H9 (cell line): ENCODE measurements at regions not wholly inside any gene's neighbourhood (a gene's known extent, or its start where the extent isn't known, plus 50 kb on each side); places are given as distances from the start of the nearest gene placed in this dataset.

Source experiments
- DNase-seq: peaks from one replicate; pipeline ENCODE4 v3.0.0-alpha.2; 2017
- H2AFZ ChIP-seq: one replicate; pipeline ENCODE4 v1.6.1; 2013; ENCODE audit warnings: mild to moderate bottlenecking, low read length, control low read depth, moderate library complexity
- H2AK5ac ChIP-seq: 2 replicates; pipeline ENCODE4 v1.6.1; 2013; ENCODE audit warnings: low read length, control low read depth, mixed read lengths; ENCODE audit not compliant: insufficient read length
- H2BK120ac ChIP-seq: one replicate; pipeline ENCODE4 v1.6.1; 2013; ENCODE audit warnings: low read depth, mild to moderate bottlenecking, low read length, control low read depth, inconsistent platforms; ENCODE audit not compliant: poor library complexity, severe bottlenecking
- H2BK12ac ChIP-seq: 2 replicates; pipeline ENCODE4 v1.6.1; 2013; ENCODE audit warnings: low read length, control low read depth, mixed read lengths, low read depth; ENCODE audit not compliant: insufficient read length
- H2BK15ac ChIP-seq: 2 replicates; pipeline ENCODE4 v1.6.1; 2013; ENCODE audit warnings: low read depth, low read length, control low read depth
- H2BK20ac ChIP-seq: one replicate; pipeline ENCODE4 v1.6.1; 2013; ENCODE audit warnings: low read depth, mild to moderate bottlenecking, low read length, control low read depth, inconsistent platforms; ENCODE audit not compliant: poor library complexity, severe bottlenecking
- H2BK5ac ChIP-seq: 2 replicates; pipeline ENCODE4 v1.6.1; 2013; ENCODE audit warnings: low read length, control low read depth, mixed read lengths; ENCODE audit not compliant: insufficient read length
- H3K14ac ChIP-seq: 2 replicates; pipeline ENCODE4 v1.6.1; 2013; ENCODE audit warnings: low read length, control low read depth; ENCODE audit not compliant: insufficient read depth
- H3K18ac ChIP-seq: 2 replicates; pipeline ENCODE4 v1.6.1; 2013; ENCODE audit warnings: low read depth, mild to moderate bottlenecking, mixed read lengths, low read length, control low read depth; ENCODE audit not compliant: insufficient read length
- H3K23ac ChIP-seq: 2 replicates; pipeline ENCODE4 v1.6.1; 2013; ENCODE audit warnings: low read length, control low read depth, mixed read lengths, low read depth; ENCODE audit not compliant: insufficient read length
- H3K23me2 ChIP-seq: 2 replicates; pipeline ENCODE4 v1.6.1; 2013; ENCODE audit warnings: low read depth, mild to moderate bottlenecking, mixed read lengths, low read length, control low read depth; ENCODE audit not compliant: insufficient read length, poor library complexity, severe bottlenecking
- H3K27ac ChIP-seq: 2 replicates; pipeline ENCODE4 v1.5.1; 2013; ENCODE audit warnings: low read length, control low read depth, mixed read lengths, low read depth; ENCODE audit not compliant: insufficient read length
- H3K27me3 ChIP-seq: 2 replicates; pipeline ENCODE4 v1.6.1; 2013; ENCODE audit warnings: low read length, control low read depth, inconsistent platforms; ENCODE audit not compliant: insufficient read depth
- H3K4ac ChIP-seq: 2 replicates; pipeline ENCODE4 v1.6.1; 2013; ENCODE audit warnings: low read depth, mild to moderate bottlenecking, control low read depth, inconsistent platforms, low read length, moderate library complexity
- H3K4me1 ChIP-seq: 2 replicates; pipeline ENCODE4 v1.6.1; 2013; ENCODE audit warnings: low read length, control low read depth, inconsistent platforms; ENCODE audit not compliant: insufficient read depth
- H3K4me2 ChIP-seq: 2 replicates; pipeline ENCODE4 v1.6.1; 2013; ENCODE audit warnings: low read length, control low read depth, mixed read lengths; ENCODE audit not compliant: insufficient read length, insufficient read depth
- H3K56ac ChIP-seq: 2 replicates; pipeline ENCODE4 v1.6.1; 2013; ENCODE audit warnings: low read depth, mild to moderate bottlenecking, mixed read lengths, low read length, control low read depth; ENCODE audit not compliant: insufficient read length
- H3K79me1 ChIP-seq: 2 replicates; pipeline ENCODE4 v1.6.1; 2013; ENCODE audit warnings: low read depth, mild to moderate bottlenecking, moderate library complexity, low read length, control low read depth, inconsistent platforms; ENCODE audit not compliant: insufficient read depth, poor library complexity, severe bottlenecking
- H3K79me2 ChIP-seq: 2 replicates; pipeline ENCODE4 v1.6.1; 2013; ENCODE audit warnings: low read length, control low read depth, inconsistent platforms; ENCODE audit not compliant: insufficient read depth
- H3K9ac ChIP-seq: 2 replicates; pipeline ENCODE4 v1.6.1; 2013; ENCODE audit warnings: low read length, control low read depth, mixed read lengths; ENCODE audit not compliant: insufficient read length; ENCODE audit errors: extremely low read depth
- H3K9me3 ChIP-seq: one replicate; pipeline ENCODE4 v1.6.1; 2013; ENCODE audit warnings: low read depth, low read length, inconsistent platforms; ENCODE audit not compliant: control insufficient read depth
- H3T11ph ChIP-seq: one replicate; pipeline ENCODE4 v1.6.1; 2013; ENCODE audit warnings: mild to moderate bottlenecking, low read length, control low read depth, inconsistent platforms
- H4K20me1 ChIP-seq: one replicate; pipeline ENCODE4 v1.6.1; 2013; ENCODE audit not compliant: control insufficient read depth, insufficient read length, insufficient read depth
- H4K5ac ChIP-seq: 2 replicates; pipeline ENCODE4 v1.6.1; 2013; ENCODE audit warnings: low read depth, mild to moderate bottlenecking, mixed read lengths, low read length, control low read depth; ENCODE audit not compliant: insufficient read length
- H4K8ac ChIP-seq: replicated peaks from 2 replicates; pipeline ENCODE4 v1.6.1; 2013; ENCODE audit warnings: low read length, control low read depth, mixed read lengths, low read depth; ENCODE audit not compliant: insufficient read length
- H4K91ac ChIP-seq: 2 replicates; pipeline ENCODE4 v1.6.1; 2013; ENCODE audit warnings: low read depth, mild to moderate bottlenecking, moderate library complexity, mixed read lengths, low read length, control low read depth; ENCODE audit not compliant: insufficient read length
- H3K27ac Mint-ChIP-seq, 3 experiments: 2 replicates in 2 of 3; 3 replicates in 1 of 3; pipeline ENCODE4 v1.8.0; 2020 to 2021; ENCODE audit warnings: mixed read lengths in 3 of 3, mild to moderate bottlenecking in 1 of 3, moderate library complexity in 1 of 3
- H3K27me3 Mint-ChIP-seq: 2 replicates; pipeline ENCODE4 v1.8.0; 2021; ENCODE audit warnings: low read depth, mild to moderate bottlenecking, moderate library complexity, mixed read lengths
- H3K36me3 Mint-ChIP-seq, 3 experiments: 2 replicates in 2 of 3; 3 replicates in 1 of 3; pipeline ENCODE4 v1.8.0; 2020 to 2021; ENCODE audit warnings: low read depth in 3 of 3, mixed read lengths in 3 of 3; ENCODE audit not compliant: insufficient read depth in 1 of 3
- H3K4me1 Mint-ChIP-seq, 2 experiments: 2 replicates each; pipeline ENCODE4 v1.8.0; 2020; ENCODE audit warnings: mixed read lengths in 2 of 2
- H3K4me3 Mint-ChIP-seq, 2 experiments: 2 replicates in 1 of 2; 3 replicates in 1 of 2; pipeline ENCODE4 v1.8.0; 2020 to 2021; ENCODE audit warnings: mild to moderate bottlenecking in 2 of 2, mixed read lengths in 2 of 2, moderate library complexity in 1 of 2
- H3K9me3 Mint-ChIP-seq, 2 experiments: 2 replicates in 1 of 2; 3 replicates in 1 of 2; pipeline ENCODE4 v1.8.0; 2020; ENCODE audit warnings: mild to moderate bottlenecking in 2 of 2, mixed read lengths in 2 of 2, moderate library complexity in 1 of 2
- CTCF ChIP-seq: fragments of 200-600 bp; sonication (generic); conservative IDR thresholded peaks from 3 replicates; pipeline ENCODE4 v1.8.0; 2021; ENCODE audit warnings: antibody characterized with exemption, mild to moderate bottlenecking

GRCh38 chr5:98041661-98042060 is 731.8 kb upstream of the RGMB start:
- no peaks in the 10 kb centered on the region for H3K23me2 ChIP-seq
- no peak overlapping the region for H3K4me3 Mint-ChIP-seq
- no peak overlapping the region for H3T11ph ChIP-seq

More at GRCh38 chr5:98041661-98042060, 731.8 kb upstream of the RGMB start:
- H3K9me3 ChIP-seq, result no peaks in the 10 kb centered on the region
- H3K27me3 ChIP-seq, result no peaks in the 10 kb centered on the region
- no peak overlapping the region for H2BK15ac ChIP-seq
- no peak overlapping the region for H4K8ac ChIP-seq
- H4K5ac ChIP-seq, result no peak overlapping the region
- H2BK20ac ChIP-seq, result no peak overlapping the region
- no peak overlapping the region for H2AFZ ChIP-seq
- H2BK12ac ChIP-seq, result no peak overlapping the region
- H3K23ac ChIP-seq, result no peak overlapping the region
- H3K27ac ChIP-seq, result no peak overlapping the region
- no peak overlapping the region for H2BK5ac ChIP-seq
- no peak overlapping the region for H3K4me2 ChIP-seq
- H3K56ac ChIP-seq, result no peak overlapping the region
- Mint-ChIP-seq H3K36me3 (no peaks in the 10 kb centered on the region), H3K4me1 (peaks cover 19 to 20% of the 10 kb centered on the region in 2 experiments), H3K27me3 (no peaks in the 10 kb centered on the region), H3K9me3 (no peaks in the 10 kb centered on the region), H3K27ac (no peak overlapping the region)
- H3K14ac ChIP-seq, result no peak overlapping the region
- no peaks in the 10 kb centered on the region for H4K20me1 ChIP-seq
- peaks cover 2% of the 10 kb centered on the region; the same call in 1 of the 2 replicates for H3K4me1 ChIP-seq
- DNase-seq, result no peak
- H2BK120ac ChIP-seq, result no peak overlapping the region
- no peak overlapping the region for H3K18ac ChIP-seq
- no peak overlapping the region for H4K91ac ChIP-seq
- H3K79me1 ChIP-seq, result no peaks in the 10 kb centered on the region
- H3K4ac ChIP-seq, result no peak overlapping the region
- no peak overlapping the region for H3K9ac ChIP-seq
- no peak for TF ChIP-seq CTCF
- no peaks in the 10 kb centered on the region for H3K79me2 ChIP-seq
- no peak overlapping the region for H2AK5ac ChIP-seq
